ACHN (cell line): ENCODE measurements at regions not wholly inside any gene's neighbourhood (a gene's known extent, or its start where the extent isn't known, plus 50 kb on each side); places are given as distances from the start of the nearest gene placed in this dataset.

Experiments
- DNase-seq: peaks from one replicate; pipeline ENCODE4 v3.0.0-alpha.2; 2015
- in situ Hi-C: cut with HindIII; loops from 2 replicates; pipeline ENCODE4 v1.10.0; 2017; ENCODE audit warnings: low sequenced_read_pairs, low pct_ligation_motif_present, low pct_unique_long_range_greater_than_20kb

GRCh38 chr15:69544365-69545113 lies 91.9 kb downstream of the RPLP1 start:
- no peak for DNase-seq
- in situ Hi-C loops = no loop called here

GRCh38 chr15:69546182-69546581 lies 93.6 kb downstream of the RPLP1 start:
- in situ Hi-C loops = no loop called here
- DNase-seq = no peak

GRCh38 chr15:69548395-69549180 lies 96.0 kb downstream of the RPLP1 start:
- DNase-seq = peak; percentile 19
- in situ Hi-C loops = no loop called here

GRCh38 chr15:69551391-69552056 lies 98.9 kb downstream of the RPLP1 start:
- in situ Hi-C loops = no loop called here
- DNase-seq = no peak

GRCh38 chr15:69552057-69552815 lies 99.6 kb downstream of the RPLP1 start:
- in situ Hi-C loops = no loop called here
- no peak for DNase-seq

- DNase-seq = no peak
- in situ Hi-C loops = no loop called here
Observed at GRCh38 chr15:69553686-69554085, 101.1 kb downstream of the RPLP1 start.

- DNase-seq = no peak
Observed at GRCh38 chr15:69554279-69554961, 101.8 kb downstream of the RPLP1 start.

GRCh38 chr15:69555080-69555479 lies 102.5 kb downstream of the RPLP1 start:
- in situ Hi-C loops = no loop called here
- DNase-seq = no peak

More at GRCh38 chr15:69554279-69554961, 101.8 kb downstream of the RPLP1 start:
- in situ Hi-C loops = no loop called here

- in situ Hi-C loops = no loop called here
- no peak for DNase-seq
Observed at GRCh38 chr15:69556344-69556743, 103.7 kb downstream of the RPLP1 start.

GRCh38 chr15:69557020-69557706 lies 104.5 kb downstream of the RPLP1 start:
- DNase-seq = peak; percentile 94
- in situ Hi-C loops = no loop called here

GRCh38 chr15:69557707-69558409 lies 105.2 kb downstream of the RPLP1 start:
- in situ Hi-C loops = no loop called here
- no peak for DNase-seq

- DNase-seq = no peak
- in situ Hi-C loops = no loop called here
Observed at GRCh38 chr15:69559440-69560190, 107.0 kb downstream of the RPLP1 start.

- in situ Hi-C loops = no loop called here
Observed at GRCh38 chr15:69561071-69561784, 108.6 kb downstream of the RPLP1 start.

GRCh38 chr15:69562116-69562515 lies 109.5 kb downstream of the RPLP1 start:
- DNase-seq = no peak
- in situ Hi-C loops = no loop called here

More at GRCh38 chr15:69561071-69561784, 108.6 kb downstream of the RPLP1 start:
- no peak for DNase-seq

- DNase-seq = no peak
Observed at GRCh38 chr15:69562564-69562963, 109.9 kb downstream of the RPLP1 start.

More at GRCh38 chr15:69562564-69562963, 109.9 kb downstream of the RPLP1 start:
- in situ Hi-C loops = no loop called here
